GM12878 (cell line): ENCODE measurements at regions not wholly inside any gene's neighbourhood (a gene's known extent, or its start where the extent isn't known, plus 50 kb on each side); places are given as distances from the start of the nearest gene placed in this dataset.

ENCODE experiments used
- CTCF ChIP-seq, 3 experiments: IDR thresholded peaks in 2 of 3; conservative IDR thresholded peaks in 1 of 3; 2 replicates each; pipeline ENCODE4 v1.5.1; 2011; ENCODE audit warnings: low read depth in 3 of 3, low read length in 3 of 3, mild to moderate bottlenecking in 3 of 3, control low read depth in 2 of 3, moderate library complexity in 2 of 3, inconsistent platforms in 1 of 3, mixed read lengths in 1 of 3; ENCODE audit not compliant: control insufficient read depth in 2 of 3, insufficient read depth in 1 of 3; ENCODE audit errors: extremely low read depth in 1 of 3
- IKZF2 ChIP-seq, 2 experiments: fragments of 450-650 bp; IDR thresholded peaks; 2 replicates each; pipeline ENCODE4 v1.6.1; 2017; ENCODE audit warnings: mild to moderate bottlenecking in 2 of 2, moderate library complexity in 2 of 2
- MTA3 ChIP-seq: IDR thresholded peaks from 2 replicates; pipeline ENCODE4 v1.6.1; 2012; ENCODE audit warnings: low read length, inconsistent platforms, borderline replicate concordance
- RFX5 ChIP-seq: IDR thresholded peaks from 2 replicates; pipeline ENCODE4 v1.6.1; 2011; ENCODE audit warnings: low read depth, low read length, improper control_type of control experiment
- ZNF687 ChIP-seq: fragments of 450-650 bp; IDR thresholded peaks from 2 replicates; pipeline ENCODE4 v1.6.1; 2017; ENCODE audit warnings: mild to moderate bottlenecking, moderate library complexity
- TF ChIP-seq, protein P1 (sequence below): fragments of 450-650 bp; IDR thresholded peaks from 2 replicates; pipeline ENCODE4 v1.6.1; 2016; ENCODE audit warnings: mild to moderate bottlenecking

GRCh38 chr10:52664629-52665028, 108.0 kb downstream of the MBL2 start (continued):
- no peak for TF ChIP-seq ZNF687
- no peak for TF ChIP-seq RFX5
- no peak for TF ChIP-seq MTA3
- TF ChIP-seq, protein P1, sequence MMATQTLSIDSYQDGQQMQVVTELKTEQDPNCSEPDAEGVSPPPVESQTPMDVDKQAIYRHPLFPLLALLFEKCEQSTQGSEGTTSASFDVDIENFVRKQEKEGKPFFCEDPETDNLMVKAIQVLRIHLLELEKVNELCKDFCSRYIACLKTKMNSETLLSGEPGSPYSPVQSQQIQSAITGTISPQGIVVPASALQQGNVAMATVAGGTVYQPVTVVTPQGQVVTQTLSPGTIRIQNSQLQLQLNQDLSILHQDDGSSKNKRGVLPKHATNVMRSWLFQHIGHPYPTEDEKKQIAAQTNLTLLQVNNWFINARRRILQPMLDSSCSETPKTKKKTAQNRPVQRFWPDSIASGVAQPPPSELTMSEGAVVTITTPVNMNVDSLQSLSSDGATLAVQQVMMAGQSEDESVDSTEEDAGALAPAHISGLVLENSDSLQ, result no peak
- TF ChIP-seq CTCF (IDR thresholded peaks at IDR 0.05 in 2 of 3, conservative IDR thresholded peaks at IDR 0.05 in 1 of 3; ENCODE audit: control insufficient read depth in 2 of 3, extremely low read depth in 1 of 3, insufficient read depth in 1 of 3, low read depth in 3 of 3, low read length in 3 of 3), result no peak
- no peak for TF ChIP-seq IKZF2 (IDR thresholded peaks at IDR 0.05)
